ENCODE measurements at regions not wholly inside any gene's neighbourhood (a gene's known extent, or its start where the extent isn't known, plus 50 kb on each side); places are given as distances from the start of the nearest gene placed in this dataset.

- TF ChIP-seq CTCF (conservative IDR thresholded peaks at IDR 0.05; ENCODE audit: low read length), result no peak
- no peak for DNase-seq (ENCODE audit: low read depth)
- H3K4me3 ChIP-seq (ENCODE audit: low read length), result no peak overlapping the region
Measured at GRCh38 chr10:2431961-2432360, 635.4 kb upstream of the PFKP start.

- DNase-seq (ENCODE audit: low read depth), result no peak
- H3K4me3 ChIP-seq (ENCODE audit: low read length), result no peak overlapping the region
Measured at GRCh38 chr10:2427412-2427811, 639.9 kb upstream of the PFKP start.

GRCh38 chr10:2425320-2425719 lies 642.0 kb upstream of the PFKP start:
- no peak for DNase-seq (ENCODE audit: low read depth)
- no peak overlapping the region for H3K4me3 ChIP-seq (ENCODE audit: low read length)
- no peak for TF ChIP-seq CTCF (conservative IDR thresholded peaks at IDR 0.05; ENCODE audit: low read length)

More at GRCh38 chr10:2427412-2427811, 639.9 kb upstream of the PFKP start:
- TF ChIP-seq CTCF (conservative IDR thresholded peaks at IDR 0.05; ENCODE audit: low read length), result no peak

GRCh38 chr10:2414562-2414961 lies 652.8 kb upstream of the PFKP start:
- TF ChIP-seq CTCF (conservative IDR thresholded peaks at IDR 0.05; ENCODE audit: low read length), result no peak
- no peak overlapping the region for H3K4me3 ChIP-seq (ENCODE audit: low read length)
- no peak for DNase-seq (ENCODE audit: low read depth)

GRCh38 chr10:2414039-2414438 lies 653.3 kb upstream of the PFKP start:
- no peak for DNase-seq (ENCODE audit: low read depth)
- TF ChIP-seq CTCF (conservative IDR thresholded peaks at IDR 0.05; ENCODE audit: low read length), result no peak
- no peak overlapping the region for H3K4me3 ChIP-seq (ENCODE audit: low read length)

- H3K4me3 ChIP-seq (ENCODE audit: low read length), result no peak overlapping the region
- DNase-seq (ENCODE audit: low read depth), result no peak
- TF ChIP-seq CTCF (conservative IDR thresholded peaks at IDR 0.05; ENCODE audit: low read length), result no peak
Measured at GRCh38 chr10:2410049-2410448, 657.3 kb upstream of the PFKP start.

GRCh38 chr10:2401459-2401858 lies 664.1 kb upstream of the ADARB2 start:
- no peak for TF ChIP-seq CTCF (conservative IDR thresholded peaks at IDR 0.05; ENCODE audit: low read length)
- H3K4me3 ChIP-seq (ENCODE audit: low read length), result no peak overlapping the region
- no peak for DNase-seq (ENCODE audit: low read depth)

Data from AG10803 (cell line).